HCT116 (cell line): ENCODE measurements at regions not wholly inside any gene's neighbourhood (a gene's known extent, or its start where the extent isn't known, plus 50 kb on each side); places are given as distances from the start of the nearest gene placed in this dataset.

Experiments
- ATAC-seq: fragments of 200-7000 bp; cut with Tn5 transposase; 2 replicates; pipeline ENCODE4 v1.9.1; 2020; ENCODE audit warnings: mild to moderate bottlenecking, moderate library complexity
- BruUV-seq: library from RNA; stranded (reverse); fragments of 400-500 nt; replicated peaks from 2 replicates; lab custom pipeline; 2021; lab: Mats Ljungman, UMichigan
- CTCF ChIA-PET: fragments of 300-600 bp; sonication (Branson Sonifier 250); formaldehyde crosslinking; loops from one replicate; lab custom pipeline; 2021; ENCODE audit warnings: antibody characterized with exemption; lab: Charles Lee
- POLR2A ChIA-PET: fragments of 300-600, 350-600 bp; sonication (Branson Sonifier 250); formaldehyde crosslinking; loops from one replicate; lab custom pipeline; 2021; ENCODE audit warnings: antibody characterized with exemption; lab: Charles Lee
- RAD21 ChIA-PET, 2 experiments: fragments of 300-600 bp; sonication (Branson Sonifier 250); formaldehyde crosslinking; loops; one replicate each; lab custom pipeline; 2023; ENCODE audit warnings: low total read pairs in 2 of 2; ENCODE audit not compliant: uncharacterized antibody in 2 of 2, unreplicated experiment in 2 of 2, low non-redundant PET in 1 of 2; lab: Charles Lee
- DNase-seq: peaks from one replicate; pipeline ENCODE4 v3.0.0-alpha.2; 2010; ENCODE audit warnings: low read depth, low spot score
- H2AFZ ChIP-seq: fragments of 200-600 bp; shearing (Covaris generic), sonication (generic); 2 replicates; pipeline ENCODE4 v1.6.1; 2017; ENCODE audit warnings: low read depth, mixed run types, mixed read lengths, antibody characterized with exemption, low read length; ENCODE audit not compliant: poor library complexity, severe bottlenecking
- H3K27ac ChIP-seq: 2 replicates; pipeline ENCODE4 v1.5.1; 2012; ENCODE audit warnings: low read depth, low read length
- H3K27me3 ChIP-seq: fragments of 200-600 bp; sonication (generic); 2 replicates; pipeline ENCODE4 v1.6.1; 2016; ENCODE audit warnings: mixed run types, low read length, mixed read lengths; ENCODE audit not compliant: insufficient read depth
- H3K36me3 ChIP-seq, 2 experiments: fragments of 200-500 bp in 1 of 2; fragments of 200-600 bp in 1 of 2; sonication (Bioruptor generic) in 1 of 2; sonication (generic) in 1 of 2; 2 replicates each; pipeline versions ENCODE4 v1.5.1 to v1.6.1; 2014 to 2016; ENCODE audit warnings: low read length in 2 of 2, inconsistent platforms in 1 of 2, mixed read lengths in 1 of 2, mixed run types in 1 of 2; ENCODE audit not compliant: insufficient read depth in 2 of 2, control insufficient read depth in 1 of 2
- H3K4me1 ChIP-seq, 2 experiments: fragments of 200-600 bp in 1 of 2; sonication (generic) in 1 of 2; 2 replicates each; pipeline versions ENCODE4 v1.5.1 to v1.6.1; 2012 to 2017; ENCODE audit warnings: low read length in 2 of 2, inconsistent platforms in 1 of 2, mild to moderate bottlenecking in 1 of 2, mixed read lengths in 1 of 2, mixed run types in 1 of 2, moderate library complexity in 1 of 2; ENCODE audit not compliant: insufficient read depth in 2 of 2, control insufficient read depth in 1 of 2
- H3K4me2 ChIP-seq: fragments of 200-600 bp; sonication (generic); 2 replicates; pipeline ENCODE4 v1.6.1; 2017; ENCODE audit warnings: mixed run types, low read length, mixed read lengths
- H3K4me3 ChIP-seq, 2 experiments: fragments of 200-600 bp in 1 of 2; sonication (generic) in 1 of 2; replicated peaks in 1 of 2; 2 replicates each; pipeline ENCODE4 v1.5.1; 2011 to 2016; ENCODE audit warnings: low read length in 2 of 2, control low read depth in 1 of 2, low read depth in 1 of 2, mild to moderate bottlenecking in 1 of 2, mixed read lengths in 1 of 2, mixed run types in 1 of 2
- H3K79me2 ChIP-seq: fragments of 200-600 bp; sonication (generic); 2 replicates; pipeline ENCODE4 v1.6.1; 2017; ENCODE audit warnings: mild to moderate bottlenecking, mixed run types, low read length, moderate library complexity, mixed read lengths; ENCODE audit not compliant: insufficient read depth
- H3K9ac ChIP-seq: fragments of 200-600 bp; sonication (generic); 2 replicates; pipeline ENCODE4 v1.6.1; 2016; ENCODE audit warnings: low read length, mixed read lengths
- H3K9me2 ChIP-seq: fragments of 200-600 bp; sonication (generic), shearing (Covaris generic); 2 replicates; pipeline ENCODE4 v1.6.1; 2017; ENCODE audit warnings: mixed run types, mild to moderate bottlenecking, moderate library complexity; ENCODE audit not compliant: insufficient read depth
- H3K9me3 ChIP-seq, 2 experiments: fragments of 200-500 bp in 1 of 2; fragments of 200-600 bp in 1 of 2; sonication (Bioruptor generic) in 1 of 2; sonication (generic) in 1 of 2; 2 replicates each; pipeline ENCODE4 v1.6.1; 2014 to 2017; ENCODE audit warnings: low read length in 2 of 2, mixed read lengths in 2 of 2, inconsistent platforms in 1 of 2, low read depth in 1 of 2, mild to moderate bottlenecking in 1 of 2, mixed run types in 1 of 2, moderate library complexity in 1 of 2; ENCODE audit not compliant: control insufficient read depth in 1 of 2, insufficient read depth in 1 of 2
- H4K20me1 ChIP-seq: fragments of 200-600 bp; sonication (generic), shearing (Covaris generic); 2 replicates; pipeline ENCODE4 v1.6.1; 2017; ENCODE audit warnings: mixed run types, mild to moderate bottlenecking, moderate library complexity; ENCODE audit not compliant: insufficient read depth
- CEBPB ChIP-seq: IDR thresholded peaks from 2 replicates; pipeline ENCODE4 v1.6.1; 2012; ENCODE audit warnings: low read depth
- ELF1 ChIP-seq: IDR thresholded peaks from 2 replicates; pipeline ENCODE4 v1.6.1; 2012; ENCODE audit warnings: low read depth, borderline replicate concordance
- EZH2 ChIP-seq: fragments of 200-600 bp; sonication (generic); IDR thresholded peaks from 2 replicates; pipeline ENCODE4 v1.6.1; 2017; ENCODE audit warnings: antibody characterized with exemption, mixed run types
- EZH2phosphoT487 ChIP-seq: fragments of 200-600 bp; IDR thresholded peaks from 2 replicates; pipeline ENCODE4 v1.6.1; 2018; ENCODE audit warnings: antibody characterized with exemption, borderline replicate concordance
- FOSL1 ChIP-seq: IDR thresholded peaks from 2 replicates; pipeline ENCODE4 v1.6.1; 2012; ENCODE audit warnings: low read depth
- JUND ChIP-seq: IDR thresholded peaks from 2 replicates; pipeline ENCODE4 v1.6.1; 2012
- POLR2A ChIP-seq: IDR thresholded peaks from 2 replicates; pipeline ENCODE4 v1.7.0; 2011; ENCODE audit warnings: borderline replicate concordance; ENCODE audit not compliant: insufficient read depth, insufficient read length; ENCODE audit errors: extremely low read depth
- POLR2AphosphoS5 ChIP-seq: IDR thresholded peaks from 2 replicates; pipeline ENCODE4 v1.6.1; 2011; ENCODE audit warnings: mild to moderate bottlenecking, low read depth, low read length, moderate library complexity
- RAD21 ChIP-seq: IDR thresholded peaks from 2 replicates; pipeline ENCODE4 v1.6.1; 2012; ENCODE audit warnings: low read depth, mild to moderate bottlenecking
- SIN3A ChIP-seq: IDR thresholded peaks from 2 replicates; pipeline ENCODE4 v1.6.1; 2012; ENCODE audit warnings: low read depth
- TCF7L2 ChIP-seq: IDR thresholded peaks from 2 replicates; pipeline ENCODE4 v1.7.0; 2011; ENCODE audit warnings: borderline replicate concordance, inconsistent platforms; ENCODE audit not compliant: insufficient read depth, insufficient read length; ENCODE audit errors: extremely low read depth
- intact Hi-C: fragments of 100-400 bp; cut with micrococcal nuclease; formaldehyde crosslinking; loops from 2 replicates; pipeline ENCODE4 v1.10.0; 2022
- TF ChIP-seq, protein P1 (sequence below), 3 experiments: fragments of 200-600 bp in 1 of 3; sonication (generic) in 1 of 3; IDR thresholded peaks in 2 of 3; conservative IDR thresholded peaks in 1 of 3; 2 replicates each; pipeline ENCODE4 v1.5.1; 2012 to 2017; ENCODE audit warnings: low read depth in 2 of 3, low read length in 2 of 3, antibody characterized with exemption in 1 of 3, borderline replicate concordance in 1 of 3, control low read depth in 1 of 3, mild to moderate bottlenecking in 1 of 3, mixed read lengths in 1 of 3, mixed run types in 1 of 3, moderate library complexity in 1 of 3; ENCODE audit not compliant: insufficient read depth in 1 of 3
- TF ChIP-seq, protein P2 (sequence below): IDR thresholded peaks from 2 replicates; pipeline ENCODE4 v1.6.1; 2012
- TF ChIP-seq, protein P3 (sequence below): IDR thresholded peaks from 2 replicates; pipeline ENCODE4 v1.6.1; 2012
- TF ChIP-seq, protein P4 (sequence below): IDR thresholded peaks from 2 replicates; pipeline ENCODE4 v1.6.1; 2011; ENCODE audit warnings: mild to moderate bottlenecking, low read length, moderate library complexity; ENCODE audit not compliant: insufficient replicate concordance; ENCODE audit errors: extremely low read depth

DNA sequence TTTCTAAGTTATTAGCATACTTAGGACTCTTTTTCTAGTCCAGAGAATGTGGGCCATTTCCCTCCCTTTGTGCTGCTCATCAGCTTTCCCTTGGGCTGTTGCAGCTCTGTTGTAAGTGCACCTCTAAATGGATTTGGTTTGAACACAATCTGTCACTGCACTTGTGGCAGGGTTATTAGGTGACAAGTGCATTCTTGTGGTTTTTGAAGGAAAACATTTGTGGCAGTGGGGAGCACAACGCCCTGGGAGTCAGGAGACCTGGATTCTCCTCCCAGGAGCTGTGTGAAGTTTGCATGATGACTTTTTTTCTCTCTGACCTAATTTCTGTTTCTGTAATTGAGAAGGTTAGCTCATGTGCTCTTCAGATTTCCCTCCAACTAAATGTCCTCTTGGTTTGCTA lies 630.9 kb upstream of the FAM98A start:
- intact Hi-C loops, result no loop called here
- Histone ChIP-seq H3K9me2 (no peaks in the 10 kb centered on the region), H3K9ac (no peak overlapping the region), H3K4me2 (no peak overlapping the region), H4K20me1 (no peaks in the 10 kb centered on the region), H3K27me3 (no peaks in the 10 kb centered on the region), H3K36me3 (no peaks in the 10 kb centered on the region), H3K4me3 (no peak overlapping the region), H3K9me3 (peaks cover 0 to 5% of the 10 kb centered on the region in 2 experiments; a peak in 3 of 4 replicates), H3K79me2 (no peaks in the 10 kb centered on the region), H3K4me1 (no peaks in the 10 kb centered on the region), H3K27ac (no peak overlapping the region), H2AFZ (no peak overlapping the region)
- RAD21 ChIA-PET, result no interaction called here
- CTCF ChIA-PET, result no interaction called here
- no TSS peak for BruUV-seq
- TF ChIP-seq FOSL1 (no peak), POLR2AphosphoS5 (no peak), POLR2A (no peak), TCF7L2 (no peak), EZH2phosphoT487 (no peak), CEBPB (no peak)
- TF ChIP-seq, protein P1, sequence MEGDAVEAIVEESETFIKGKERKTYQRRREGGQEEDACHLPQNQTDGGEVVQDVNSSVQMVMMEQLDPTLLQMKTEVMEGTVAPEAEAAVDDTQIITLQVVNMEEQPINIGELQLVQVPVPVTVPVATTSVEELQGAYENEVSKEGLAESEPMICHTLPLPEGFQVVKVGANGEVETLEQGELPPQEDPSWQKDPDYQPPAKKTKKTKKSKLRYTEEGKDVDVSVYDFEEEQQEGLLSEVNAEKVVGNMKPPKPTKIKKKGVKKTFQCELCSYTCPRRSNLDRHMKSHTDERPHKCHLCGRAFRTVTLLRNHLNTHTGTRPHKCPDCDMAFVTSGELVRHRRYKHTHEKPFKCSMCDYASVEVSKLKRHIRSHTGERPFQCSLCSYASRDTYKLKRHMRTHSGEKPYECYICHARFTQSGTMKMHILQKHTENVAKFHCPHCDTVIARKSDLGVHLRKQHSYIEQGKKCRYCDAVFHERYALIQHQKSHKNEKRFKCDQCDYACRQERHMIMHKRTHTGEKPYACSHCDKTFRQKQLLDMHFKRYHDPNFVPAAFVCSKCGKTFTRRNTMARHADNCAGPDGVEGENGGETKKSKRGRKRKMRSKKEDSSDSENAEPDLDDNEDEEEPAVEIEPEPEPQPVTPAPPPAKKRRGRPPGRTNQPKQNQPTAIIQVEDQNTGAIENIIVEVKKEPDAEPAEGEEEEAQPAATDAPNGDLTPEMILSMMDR (IDR thresholded peaks at IDR 0.05 in 2 of 3, conservative IDR thresholded peaks at IDR 0.05 in 1 of 3; ENCODE audit: borderline replicate concordance in 1 of 3, insufficient read depth in 1 of 3, low read depth in 2 of 3, low read length in 2 of 3), result no peak
- TF ChIP-seq, protein P2, sequence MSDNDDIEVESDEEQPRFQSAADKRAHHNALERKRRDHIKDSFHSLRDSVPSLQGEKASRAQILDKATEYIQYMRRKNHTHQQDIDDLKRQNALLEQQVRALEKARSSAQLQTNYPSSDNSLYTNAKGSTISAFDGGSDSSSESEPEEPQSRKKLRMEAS, result no peak
- POLR2A ChIA-PET, result no interaction called here
- no peak for ATAC-seq
- no peak for DNase-seq

DNA sequence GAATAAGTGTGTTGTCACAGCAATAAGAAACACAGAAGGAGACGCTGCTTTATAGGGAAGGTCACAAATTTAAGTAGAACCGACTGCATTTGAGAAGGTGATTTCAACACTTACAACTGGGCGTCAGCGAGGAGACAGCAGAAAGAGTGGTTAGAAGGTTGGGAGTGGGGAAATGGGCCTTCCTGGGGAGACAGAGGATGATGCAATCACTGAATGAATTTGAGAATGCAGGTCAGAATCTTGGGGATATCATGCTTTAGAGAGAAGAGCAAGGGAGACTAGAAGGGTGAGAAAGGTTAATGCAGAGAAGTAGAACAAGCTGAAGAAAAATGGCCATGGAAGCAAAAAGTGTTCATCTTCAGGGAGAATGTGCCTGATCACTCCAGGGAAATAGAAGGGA lies 616.1 kb upstream of the FAM98A start:
- ChIA-PET POLR2A (no interaction called here), CTCF (no interaction called here)

More for the DNA sequence above, 616.1 kb upstream of the FAM98A start:
- BruUV-seq, result no TSS peak
- Histone ChIP-seq H3K4me3 (no peak overlapping the region), H3K9ac (no peak overlapping the region), H4K20me1 (no peaks in the 10 kb centered on the region), H3K27me3 (no peaks in the 10 kb centered on the region), H2AFZ (no peak overlapping the region), H3K4me1 (no peaks in the 10 kb centered on the region), H3K79me2 (no peaks in the 10 kb centered on the region), H3K9me2 (no peaks in the 10 kb centered on the region), H3K36me3 (no peaks in the 10 kb centered on the region), H3K27ac (no peak overlapping the region), H3K4me2 (no peak overlapping the region), H3K9me3 (peaks cover 3 to 7% of the 10 kb centered on the region in 2 experiments; a peak in 3 of 4 replicates)
- DNase-seq (no peak), ATAC-seq (no peak)
- TF ChIP-seq POLR2A, result no peak
- no peak for TF ChIP-seq POLR2AphosphoS5
- TF ChIP-seq ELF1, result no peak
- no peak for TF ChIP-seq EZH2
- TF ChIP-seq, protein P3, sequence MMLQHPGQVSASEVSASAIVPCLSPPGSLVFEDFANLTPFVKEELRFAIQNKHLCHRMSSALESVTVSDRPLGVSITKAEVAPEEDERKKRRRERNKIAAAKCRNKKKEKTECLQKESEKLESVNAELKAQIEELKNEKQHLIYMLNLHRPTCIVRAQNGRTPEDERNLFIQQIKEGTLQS, result no peak
- TF ChIP-seq, protein P4, sequence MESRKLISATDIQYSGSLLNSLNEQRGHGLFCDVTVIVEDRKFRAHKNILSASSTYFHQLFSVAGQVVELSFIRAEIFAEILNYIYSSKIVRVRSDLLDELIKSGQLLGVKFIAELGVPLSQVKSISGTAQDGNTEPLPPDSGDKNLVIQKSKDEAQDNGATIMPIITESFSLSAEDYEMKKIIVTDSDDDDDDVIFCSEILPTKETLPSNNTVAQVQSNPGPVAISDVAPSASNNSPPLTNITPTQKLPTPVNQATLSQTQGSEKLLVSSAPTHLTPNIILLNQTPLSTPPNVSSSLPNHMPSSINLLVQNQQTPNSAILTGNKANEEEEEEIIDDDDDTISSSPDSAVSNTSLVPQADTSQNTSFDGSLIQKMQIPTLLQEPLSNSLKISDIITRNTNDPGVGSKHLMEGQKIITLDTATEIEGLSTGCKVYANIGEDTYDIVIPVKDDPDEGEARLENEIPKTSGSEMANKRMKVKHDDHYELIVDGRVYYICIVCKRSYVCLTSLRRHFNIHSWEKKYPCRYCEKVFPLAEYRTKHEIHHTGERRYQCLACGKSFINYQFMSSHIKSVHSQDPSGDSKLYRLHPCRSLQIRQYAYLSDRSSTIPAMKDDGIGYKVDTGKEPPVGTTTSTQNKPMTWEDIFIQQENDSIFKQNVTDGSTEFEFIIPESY, result no peak
- TF ChIP-seq SIN3A, result no peak
- TF ChIP-seq RAD21, result no peak
- TF ChIP-seq TCF7L2, result no peak
- TF ChIP-seq JUND, result no peak
- no peak for TF ChIP-seq FOSL1
- intact Hi-C loops, result no loop called here
- RAD21 ChIA-PET, result no interaction called here
